K562 (cell line): ENCODE measurements at regions not wholly inside any gene's neighbourhood (a gene's known extent, or its start where the extent isn't known, plus 50 kb on each side); places are given as distances from the start of the nearest gene placed in this dataset.

Experiments
- ATAC-seq: fragments of 200-7000 bp; cut with Tn5 transposase; 3 replicates; pipeline ENCODE4 v1.9.1; 2020; ENCODE audit warnings: moderate library complexity
- BruUV-seq: library from RNA; stranded (reverse); fragments of 400-500 nt; replicated peaks from 2 replicates; lab custom pipeline; 2021; lab: Mats Ljungman, UMichigan
- CTCF ChIA-PET: fragments of 300-600 bp; formaldehyde crosslinking; extraction: SDS; loops from one replicate; lab custom pipeline; 2021; ENCODE audit warnings: low intra/inter-chr PET ratio; lab: Yijun Ruan, JAX
- POLR2A ChIA-PET: fragments of 300-600, 350-650 bp; sonication (Branson Sonifier 250); formaldehyde crosslinking; extraction: SDS; loops from one replicate; lab custom pipeline; 2021; ENCODE audit warnings: antibody characterized with exemption, inconsistent platforms; lab: Yijun Ruan, JAX
- DNase-seq, 4 experiments: peaks; one replicate each; pipeline versions ENCODE4 v3.0.0 to v3.0.0-alpha.2; 2011 to 2018; ENCODE audit warnings: low spot score in 3 of 4, mixed read lengths in 3 of 4; ENCODE audit errors: extremely low read depth in 1 of 4
- FAIRE-seq: peaks from 2 replicates; lab custom pipeline; 2011; peaks lifted over from hg19 to GRCh38; lab: Jason Lieb, UNC
- H2AFZ ChIP-seq: 2 replicates; pipeline ENCODE4 v1.6.0; 2011; ENCODE audit warnings: low read depth, low read length, control low read depth, inconsistent platforms
- H3K27ac ChIP-seq: fragments of 200-600 bp; 3 replicates; pipeline ENCODE4 v1.8.0; 2011; ENCODE audit warnings: low read depth, mild to moderate bottlenecking, control low read depth, inconsistent platforms, low read length, moderate library complexity, mixed read lengths; ENCODE audit errors: extremely low read depth
- H3K27me3 ChIP-seq, 2 experiments: fragments of 300-600 bp in 1 of 2; 2 replicates in 1 of 2; 3 replicates in 1 of 2; pipeline versions ENCODE4 v1.6.0 to v1.8.0; 2011; ENCODE audit warnings: inconsistent platforms in 2 of 2, low read length in 2 of 2, mild to moderate bottlenecking in 1 of 2, mixed read lengths in 1 of 2, moderate library complexity in 1 of 2; ENCODE audit not compliant: control insufficient read depth in 2 of 2, insufficient read depth in 2 of 2
- H3K36me3 ChIP-seq: fragments of 300-600 bp; 3 replicates; pipeline ENCODE4 v1.8.0; 2011; ENCODE audit warnings: mild to moderate bottlenecking, low read length, inconsistent platforms; ENCODE audit not compliant: control insufficient read depth, insufficient read depth
- H3K4me1 ChIP-seq, 2 experiments: fragments of 200-600 bp in 1 of 2; replicated peaks in 1 of 2; 2 replicates in 1 of 2; 3 replicates in 1 of 2; pipeline versions ENCODE4 v1.5.1 to v1.8.0; 2011; ENCODE audit warnings: inconsistent platforms in 2 of 2, low read length in 2 of 2, mild to moderate bottlenecking in 1 of 2, mixed read lengths in 1 of 2, moderate library complexity in 1 of 2; ENCODE audit not compliant: control insufficient read depth in 2 of 2, insufficient read depth in 2 of 2
- H3K4me2 ChIP-seq: 2 replicates; pipeline ENCODE4 v1.6.1; 2011; ENCODE audit warnings: low read length, control low read depth, inconsistent platforms, mixed read lengths; ENCODE audit not compliant: insufficient read depth
- H3K4me3 ChIP-seq: fragments of 200-600 bp; sonication (generic), shearing (Covaris generic); 2 replicates; pipeline ENCODE4 v1.5.1; 2016; ENCODE audit warnings: control low read depth, inconsistent platforms
- H3K79me2 ChIP-seq: fragments of 200-600 bp; 3 replicates; pipeline ENCODE4 v1.8.0; 2011; ENCODE audit warnings: low read length, inconsistent platforms; ENCODE audit not compliant: control insufficient read depth, insufficient read depth
- H3K9ac ChIP-seq, 2 experiments: 2 replicates each; pipeline versions ENCODE4 v1.6.0 to v1.6.1; 2011; ENCODE audit warnings: low read depth in 2 of 2, low read length in 2 of 2, control low read depth in 1 of 2, inconsistent platforms in 1 of 2, mild to moderate bottlenecking in 1 of 2, mixed read lengths in 1 of 2; ENCODE audit not compliant: insufficient read depth in 1 of 2
- H3K9me1 ChIP-seq: one replicate; pipeline ENCODE4 v1.6.0; 2011; ENCODE audit warnings: inconsistent platforms, mild to moderate bottlenecking, low read length, moderate library complexity; ENCODE audit not compliant: control insufficient read depth, insufficient read depth
- H3K9me3 ChIP-seq: replicated peaks from 2 replicates; pipeline ENCODE4 v1.5.1; 2011; ENCODE audit warnings: low read depth, low read length, inconsistent platforms; ENCODE audit not compliant: control insufficient read depth, insufficient read depth
- H4K20me1 ChIP-seq: replicated peaks from 2 replicates; pipeline ENCODE4 v1.6.1; 2011; ENCODE audit warnings: low read length, inconsistent platforms, mixed read lengths; ENCODE audit not compliant: control insufficient read depth, insufficient read depth
- ADNP ChIP-seq: fragments of 200-800 bp; sonication (Bioruptor generic); IDR thresholded peaks from 2 replicates; pipeline ENCODE4 v1.6.1; 2016; ENCODE audit warnings: missing genetic modification characterization, missing compliant biosample characterization
- ARID1B ChIP-seq: fragments of 450-650 bp; IDR thresholded peaks from 2 replicates; pipeline ENCODE4 v1.6.1; 2016; ENCODE audit warnings: antibody characterized with exemption, mild to moderate bottlenecking, inconsistent platforms
- BRF1 ChIP-seq: IDR thresholded peaks from 3 replicates; pipeline ENCODE4 v1.6.1; 2011; ENCODE audit warnings: borderline replicate concordance, mild to moderate bottlenecking; ENCODE audit not compliant: insufficient read length; ENCODE audit errors: extremely low read depth
- C11orf30 ChIP-seq: fragments of 450-650 bp; IDR thresholded peaks from 2 replicates; pipeline ENCODE4 v1.6.1; 2016; ENCODE audit warnings: low read depth, mild to moderate bottlenecking
- CC2D1A ChIP-seq: fragments of 450-650 bp; IDR thresholded peaks from 2 replicates; pipeline ENCODE4 v1.6.1; 2017; ENCODE audit warnings: mild to moderate bottlenecking
- CGGBP1 ChIP-seq: fragments of 250-450 bp; sonication (Bioruptor Pico); IDR thresholded peaks from 2 replicates; pipeline ENCODE4 v1.9.0; 2021; ENCODE audit warnings: mild to moderate bottlenecking
- ELF2 ChIP-seq: fragments of 250-450 bp; sonication (Bioruptor Pico); IDR thresholded peaks from 2 replicates; pipeline ENCODE4 v1.5.0; 2021; ENCODE audit warnings: mild to moderate bottlenecking
- MAFK ChIP-seq: IDR thresholded peaks from 2 replicates; pipeline ENCODE4 v1.6.1; 2011; ENCODE audit warnings: low read length, improper control_type of control experiment
- NEUROD1 ChIP-seq: fragments of 150-350 bp; IDR thresholded peaks from 2 replicates; pipeline ENCODE4 v1.6.1; 2014; ENCODE audit warnings: borderline replicate concordance, low read length, low read depth; ENCODE audit not compliant: partially characterized antibody
- PCBP2 ChIP-seq: fragments of 200-400 bp; formaldehyde crosslinking; IDR thresholded peaks from 2 replicates; pipeline ENCODE4 v1.6.1; 2018; ENCODE audit warnings: low read length, low read depth, mild to moderate bottlenecking, moderate library complexity; ENCODE audit not compliant: poor library complexity, severe bottlenecking
- PHB2 ChIP-seq: fragments of 450-650 bp; IDR thresholded peaks from 2 replicates; pipeline ENCODE4 v1.6.1; 2017; ENCODE audit warnings: low read depth
- RCOR1 ChIP-seq, 2 experiments: IDR thresholded peaks; 2 replicates each; pipeline ENCODE4 v1.6.1; 2012; ENCODE audit warnings: low read depth in 2 of 2, low read length in 2 of 2, borderline replicate concordance in 1 of 2, improper control_type of control experiment in 1 of 2
- SRSF9 ChIP-seq: fragments of 200-400 bp; formaldehyde crosslinking; IDR thresholded peaks from 2 replicates; pipeline ENCODE4 v1.6.1; 2017; ENCODE audit warnings: low read depth, low read length, borderline replicate concordance
- TGIF2 ChIP-seq: sonication (generic); formaldehyde crosslinking; IDR thresholded peaks from 2 replicates; pipeline ENCODE4 v1.8.1; 2022; ENCODE audit warnings: mild to moderate bottlenecking, missing genetic modification reagents, moderate library complexity
- ZNF146 ChIP-seq: IDR thresholded peaks from one replicate; pipeline ENCODE4 v1.6.1; 2018; ENCODE audit warnings: missing compliant biosample characterization; ENCODE audit not compliant: unreplicated experiment
- ZNF316 ChIP-seq: fragments of 450-650 bp; IDR thresholded peaks from 2 replicates; pipeline ENCODE4 v1.6.1; 2016
- WGBS: fragments of 100-300 bp; shearing (Covaris generic); methylation state at CpG from one replicate; pipeline ENCODE4 v1.1.6; 2016; ENCODE audit warnings: low coverage, mixed read lengths; ENCODE audit not compliant: insufficient coverage; ENCODE audit errors: missing lambda C conversion rate; 5-methylcytosine and 5-hydroxymethylcytosine counted together
- in situ Hi-C: fragments of 300-500 bp; cut with MboI; formaldehyde crosslinking; loops from 4 replicates; pipeline ENCODE4 v1.15.0; 2018; ENCODE audit warnings: inconsistent platforms, mixed read lengths
- intact Hi-C: fragments of 100-400 bp; cut with micrococcal nuclease; formaldehyde crosslinking; loops from 2 replicates; pipeline ENCODE4 v1.14.2; 2022
- TF ChIP-seq, protein P1 (sequence below): sonication (generic); formaldehyde crosslinking; IDR thresholded peaks from 2 replicates; pipeline ENCODE4 v1.8.1; 2023; ENCODE audit warnings: mild to moderate bottlenecking, missing genetic modification reagents
- TF ChIP-seq, protein P2 (sequence below): fragments of 450-650 bp; IDR thresholded peaks from 2 replicates; pipeline ENCODE4 v1.6.1; 2016; ENCODE audit warnings: borderline replicate concordance

- intact Hi-C loops (no loop called here), in situ Hi-C loops (no loop called here)
- H3K27me3 ChIP-seq, result no peaks in the 10 kb centered on the region
- no peaks in the 10 kb centered on the region for H4K20me1 ChIP-seq
- no peak overlapping the region for H3K27ac ChIP-seq
- H3K36me3 ChIP-seq, result no peaks in the 10 kb centered on the region
- DNase-seq, result no peak
- no peak for FAIRE-seq
- H3K9ac ChIP-seq, result no peak overlapping the region
- H3K4me3 ChIP-seq, result no peak overlapping the region
- no peak overlapping the region for H3K4me2 ChIP-seq
- no peaks in the 10 kb centered on the region for H3K4me1 ChIP-seq
- H3K9me1 ChIP-seq, result no peaks in the 10 kb centered on the region
- BruUV-seq, result no TSS peak
- no peak overlapping the region for H2AFZ ChIP-seq
- no peaks in the 10 kb centered on the region for H3K79me2 ChIP-seq
- no peaks in the 10 kb centered on the region for H3K9me3 ChIP-seq
- no peak for ATAC-seq
- POLR2A ChIA-PET, result no interaction called here
- 4% methylated on average over 4 of the region's 4 CpGs for WGBS
- CTCF ChIA-PET, result no interaction called here
- TF ChIP-seq, protein P1, sequence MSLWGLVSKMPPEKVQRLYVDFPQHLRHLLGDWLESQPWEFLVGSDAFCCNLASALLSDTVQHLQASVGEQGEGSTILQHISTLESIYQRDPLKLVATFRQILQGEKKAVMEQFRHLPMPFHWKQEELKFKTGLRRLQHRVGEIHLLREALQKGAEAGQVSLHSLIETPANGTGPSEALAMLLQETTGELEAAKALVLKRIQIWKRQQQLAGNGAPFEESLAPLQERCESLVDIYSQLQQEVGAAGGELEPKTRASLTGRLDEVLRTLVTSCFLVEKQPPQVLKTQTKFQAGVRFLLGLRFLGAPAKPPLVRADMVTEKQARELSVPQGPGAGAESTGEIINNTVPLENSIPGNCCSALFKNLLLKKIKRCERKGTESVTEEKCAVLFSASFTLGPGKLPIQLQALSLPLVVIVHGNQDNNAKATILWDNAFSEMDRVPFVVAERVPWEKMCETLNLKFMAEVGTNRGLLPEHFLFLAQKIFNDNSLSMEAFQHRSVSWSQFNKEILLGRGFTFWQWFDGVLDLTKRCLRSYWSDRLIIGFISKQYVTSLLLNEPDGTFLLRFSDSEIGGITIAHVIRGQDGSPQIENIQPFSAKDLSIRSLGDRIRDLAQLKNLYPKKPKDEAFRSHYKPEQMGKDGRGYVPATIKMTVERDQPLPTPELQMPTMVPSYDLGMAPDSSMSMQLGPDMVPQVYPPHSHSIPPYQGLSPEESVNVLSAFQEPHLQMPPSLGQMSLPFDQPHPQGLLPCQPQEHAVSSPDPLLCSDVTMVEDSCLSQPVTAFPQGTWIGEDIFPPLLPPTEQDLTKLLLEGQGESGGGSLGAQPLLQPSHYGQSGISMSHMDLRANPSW (CRISPR knock-in tag), result no peak
- TF ChIP-seq TGIF2 (CRISPR knock-in tag) (no peak), ZNF146 (CRISPR knock-in tag) (peak; percentile 36), MAFK (peak; percentile 55; the same call in 1 of the 2 replicates), PHB2 (no peak), ARID1B (no peak), BRF1 (no peak), ELF2 (CRISPR knock-in tag) (no peak), RCOR1 (IDR thresholded peaks at IDR 0.05; ENCODE audit: borderline replicate concordance in 1 of 2, low read depth in 2 of 2, low read length in 2 of 2) (no peak), PCBP2 (no peak), ZNF316 (peak; percentile 67), SRSF9 (no peak), ADNP (tag) (no peak), CGGBP1 (CRISPR knock-in tag) (no peak), CC2D1A (no peak), NEUROD1 (no peak), C11orf30 (peak; percentile 54; the same call in 1 of the 2 replicates)
- TF ChIP-seq, protein P2, sequence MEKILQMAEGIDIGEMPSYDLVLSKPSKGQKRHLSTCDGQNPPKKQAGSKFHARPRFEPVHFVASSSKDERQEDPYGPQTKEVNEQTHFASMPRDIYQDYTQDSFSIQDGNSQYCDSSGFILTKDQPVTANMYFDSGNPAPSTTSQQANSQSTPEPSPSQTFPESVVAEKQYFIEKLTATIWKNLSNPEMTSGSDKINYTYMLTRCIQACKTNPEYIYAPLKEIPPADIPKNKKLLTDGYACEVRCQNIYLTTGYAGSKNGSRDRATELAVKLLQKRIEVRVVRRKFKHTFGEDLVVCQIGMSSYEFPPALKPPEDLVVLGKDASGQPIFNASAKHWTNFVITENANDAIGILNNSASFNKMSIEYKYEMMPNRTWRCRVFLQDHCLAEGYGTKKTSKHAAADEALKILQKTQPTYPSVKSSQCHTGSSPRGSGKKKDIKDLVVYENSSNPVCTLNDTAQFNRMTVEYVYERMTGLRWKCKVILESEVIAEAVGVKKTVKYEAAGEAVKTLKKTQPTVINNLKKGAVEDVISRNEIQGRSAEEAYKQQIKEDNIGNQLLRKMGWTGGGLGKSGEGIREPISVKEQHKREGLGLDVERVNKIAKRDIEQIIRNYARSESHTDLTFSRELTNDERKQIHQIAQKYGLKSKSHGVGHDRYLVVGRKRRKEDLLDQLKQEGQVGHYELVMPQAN, result no peak
Measured at GRCh38 chr3:190984502-190985244, 122.2 kb upstream of the GMNC start.
